Daoy (cell line): ENCODE measurements at regions not wholly inside any gene's neighbourhood (a gene's known extent, or its start where the extent isn't known, plus 50 kb on each side); places are given as distances from the start of the nearest gene placed in this dataset.

Experiments used
- DNase-seq: peaks from one replicate; pipeline ENCODE4 v3.0.0-alpha.2; 2015; ENCODE audit warnings: low read depth

GRCh38 chr1:39107341-39108290, 81.5 kb downstream of the NDUFS5 start:
- DNase-seq: peak; percentile 28

GRCh38 chr1:39109644-39110043, 83.5 kb downstream of the NDUFS5 start:
- DNase-seq: no peak

GRCh38 chr1:39110325-39110851, 84.2 kb downstream of the NDUFS5 start:
- peak; percentile 56 for DNase-seq

- peak; percentile 28 for DNase-seq
These were observed 84.7 kb downstream of the NDUFS5 start for GRCh38 chr1:39110882-39111281.

- DNase-seq: no peak
These were observed 87.1 kb downstream of the NDUFS5 start for GRCh38 chr1:39113109-39113743.

GRCh38 chr1:39115271-39116110, 89.0 kb upstream of the MACF1 start:
- peak; percentile 55 for DNase-seq

GRCh38 chr1:39116116-39116607, 88.3 kb upstream of the MACF1 start:
- DNase-seq: no peak

- peak; percentile 37 for DNase-seq
These were observed 87.4 kb upstream of the MACF1 start for GRCh38 chr1:39116860-39117728.

- DNase-seq: no peak
These were observed 86.5 kb upstream of the MACF1 start for GRCh38 chr1:39117899-39118450.

- DNase-seq: no peak
These were observed 82.4 kb upstream of the MACF1 start for GRCh38 chr1:39122056-39122455.

GRCh38 chr1:39124282-39124681, 80.2 kb upstream of the MACF1 start:
- DNase-seq: no peak

- no peak for DNase-seq
These were observed 77.0 kb upstream of the MACF1 start for GRCh38 chr1:39127513-39127912.

- no peak for DNase-seq
These were observed 76.4 kb upstream of the MACF1 start for GRCh38 chr1:39128126-39128525.

- DNase-seq: no peak
These were observed 75.5 kb upstream of the MACF1 start for GRCh38 chr1:39128959-39129358.

GRCh38 chr1:39129514-39129913, 75.0 kb upstream of the MACF1 start:
- DNase-seq: peak; percentile 36

GRCh38 chr1:39130325-39130724, 74.2 kb upstream of the MACF1 start:
- DNase-seq: peak; percentile 88

- no peak for DNase-seq
These were observed 72.6 kb upstream of the MACF1 start for GRCh38 chr1:39131940-39132339.

- DNase-seq: peak; percentile 48
These were observed 71.8 kb upstream of the MACF1 start for GRCh38 chr1:39132505-39133339.

GRCh38 chr1:39133340-39133684, 71.2 kb upstream of the MACF1 start:
- no peak for DNase-seq
